Thoracic aorta (tissue), 2 donors: ENCODE measurements at regions not wholly inside any gene's neighbourhood (a gene's known extent, or its start where the extent isn't known, plus 50 kb on each side); places are given as distances from the start of the nearest gene placed in this dataset.

Source experiments
- ATAC-seq: fragments of 150-250 bp; one replicate; pipeline ENCODE4 v1.8.0; 2017; ENCODE audit warnings: low read depth; ENCODE audit not compliant: insufficient number of reproducible peaks, low FRiP score
- DNase-seq: peaks from one replicate; pipeline ENCODE4 v3.0.0-alpha.2; 2020; ENCODE audit warnings: low spot score
- H3K27ac ChIP-seq, 2 donors: fragments of 200-600 bp; sonication (generic); 1 replicate in 1 of 2; 2 replicates in 1 of 2; pipeline ENCODE4 v1.5.1; 2016; ENCODE audit warnings: mild to moderate bottlenecking in 2 of 2, moderate library complexity in 2 of 2
- H3K27me3 ChIP-seq: fragments of 200-600 bp; sonication (generic); replicated peaks from 2 replicates; pipeline ENCODE4 v1.6.0; 2016; ENCODE audit warnings: mild to moderate bottlenecking; ENCODE audit not compliant: insufficient read depth
- H3K36me3 ChIP-seq: fragments of 200-600 bp; sonication (generic); one replicate; pipeline ENCODE4 v1.5.1; 2016
- H3K4me1 ChIP-seq, 2 donors: fragments of 200-600 bp; sonication (generic); 1 replicate in 1 of 2; 2 replicates in 1 of 2; pipeline versions ENCODE4 v1.5.1 to v1.6.0; 2016; ENCODE audit warnings: low read depth in 2 of 2, mild to moderate bottlenecking in 1 of 2; ENCODE audit not compliant: control insufficient read depth in 1 of 2
- H3K4me3 ChIP-seq: fragments of 200-600 bp; sonication (generic); 2 replicates; pipeline ENCODE4 v1.5.1; 2016; ENCODE audit warnings: mild to moderate bottlenecking
- H3K9me3 ChIP-seq: fragments of 200-600 bp; sonication (generic); 2 replicates; pipeline ENCODE4 v1.5.1; 2016
- CTCF ChIP-seq: fragments of 200-600 bp; sonication (generic); IDR thresholded peaks from one replicate; pipeline ENCODE4 v1.5.1; 2019; ENCODE audit warnings: antibody characterized with exemption

- no peak overlapping the region for H3K4me3 ChIP-seq
- ATAC-seq (no peak), DNase-seq (no peak)
- H3K27ac ChIP-seq, result no peak overlapping the region
- no peak for TF ChIP-seq CTCF
- no peaks in the 10 kb centered on the region for H3K36me3 ChIP-seq
- no peaks in the 10 kb centered on the region for H3K27me3 ChIP-seq
- H3K9me3 ChIP-seq, result no peaks in the 10 kb centered on the region
- no peaks in the 10 kb centered on the region for H3K4me1 ChIP-seq
These were observed 56.6 kb upstream of the TEAD1 start for GRCh38 chr11:12617632-12618031.

GRCh38 chr11:12618743-12619540, 55.3 kb upstream of the TEAD1 start:
- TF ChIP-seq CTCF, result no peak
- Histone ChIP-seq H3K27ac (no peak overlapping the region), H3K27me3 (no peaks in the 10 kb centered on the region), H3K4me3 (no peak overlapping the region), H3K9me3 (peaks cover 7% of the 10 kb centered on the region), H3K36me3 (no peaks in the 10 kb centered on the region), H3K4me1 (no peaks in the 10 kb centered on the region)
- ATAC-seq (no peak), DNase-seq (no peak)

- no peak overlapping the region for H3K27ac ChIP-seq
- no peak for ATAC-seq
- TF ChIP-seq CTCF, result no peak
- no peak overlapping the region for H3K4me3 ChIP-seq
- no peaks in the 10 kb centered on the region for H3K36me3 ChIP-seq
- H3K4me1 ChIP-seq, result no peaks in the 10 kb centered on the region
- no peak for DNase-seq
- no peaks in the 10 kb centered on the region for H3K27me3 ChIP-seq
- H3K9me3 ChIP-seq, result peaks cover 10% of the 10 kb centered on the region
These were observed 50.4 kb upstream of the TEAD1 start for GRCh38 chr11:12623869-12624268.
